ENCODE measurements at regions not wholly inside any gene's neighbourhood (a gene's known extent, or its start where the extent isn't known, plus 50 kb on each side); places are given as distances from the start of the nearest gene placed in this dataset.

DNA sequence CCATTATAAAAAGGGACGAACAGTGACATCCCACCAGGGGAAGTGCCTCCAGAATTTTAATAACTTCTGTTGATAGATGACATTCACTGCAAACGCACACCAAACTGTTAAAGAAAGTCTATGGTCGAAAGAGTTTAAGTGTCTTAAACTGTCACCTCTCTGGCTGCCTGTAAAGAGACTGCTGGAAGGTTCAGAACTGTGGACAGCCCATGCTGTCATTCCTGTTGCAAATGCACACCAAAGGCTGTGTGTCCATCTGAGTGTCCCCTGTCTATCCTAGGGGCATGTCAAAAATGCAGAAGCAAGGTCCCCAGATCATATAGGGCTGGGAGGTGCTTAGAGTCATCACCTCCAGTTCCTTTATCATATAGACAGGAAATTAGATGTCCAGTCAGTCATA lies 171.8 kb downstream of the CYRIA start:
- TF ChIP-seq EP300 (IDR thresholded peaks at IDR 0.05), result no peak
- TF ChIP-seq, protein P1, sequence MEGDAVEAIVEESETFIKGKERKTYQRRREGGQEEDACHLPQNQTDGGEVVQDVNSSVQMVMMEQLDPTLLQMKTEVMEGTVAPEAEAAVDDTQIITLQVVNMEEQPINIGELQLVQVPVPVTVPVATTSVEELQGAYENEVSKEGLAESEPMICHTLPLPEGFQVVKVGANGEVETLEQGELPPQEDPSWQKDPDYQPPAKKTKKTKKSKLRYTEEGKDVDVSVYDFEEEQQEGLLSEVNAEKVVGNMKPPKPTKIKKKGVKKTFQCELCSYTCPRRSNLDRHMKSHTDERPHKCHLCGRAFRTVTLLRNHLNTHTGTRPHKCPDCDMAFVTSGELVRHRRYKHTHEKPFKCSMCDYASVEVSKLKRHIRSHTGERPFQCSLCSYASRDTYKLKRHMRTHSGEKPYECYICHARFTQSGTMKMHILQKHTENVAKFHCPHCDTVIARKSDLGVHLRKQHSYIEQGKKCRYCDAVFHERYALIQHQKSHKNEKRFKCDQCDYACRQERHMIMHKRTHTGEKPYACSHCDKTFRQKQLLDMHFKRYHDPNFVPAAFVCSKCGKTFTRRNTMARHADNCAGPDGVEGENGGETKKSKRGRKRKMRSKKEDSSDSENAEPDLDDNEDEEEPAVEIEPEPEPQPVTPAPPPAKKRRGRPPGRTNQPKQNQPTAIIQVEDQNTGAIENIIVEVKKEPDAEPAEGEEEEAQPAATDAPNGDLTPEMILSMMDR (IDR thresholded peaks at IDR 0.05), result no peak
- TF ChIP-seq POLR2AphosphoS5 (IDR thresholded peaks at IDR 0.05), result no peak
- TF ChIP-seq POLR2A (IDR thresholded peaks at IDR 0.05), result no peak

All from sigmoid colon (tissue), 4 donors.